Naive thymus-derived CD4-positive, alpha-beta T cell (primary cell): ENCODE measurements at regions not wholly inside any gene's neighbourhood (a gene's known extent, or its start where the extent isn't known, plus 50 kb on each side); places are given as distances from the start of the nearest gene placed in this dataset.

Experiments
- ATAC-seq: fragments of 150-1000 bp; cut with Tn5 transposase; 2 replicates; pipeline ENCODE4 v1.10.0; 2021; ENCODE audit warnings: mild to moderate bottlenecking, moderate library complexity
- CTCF ChIA-PET: fragments of 350-600 bp; sonication (Branson Sonifier 250); formaldehyde crosslinking; loops from one replicate; lab custom pipeline; 2021; ENCODE audit warnings: antibody characterized with exemption; lab: Charles Lee
- POLR2A ChIA-PET: fragments of 350-600 bp; sonication (Branson Sonifier 250); formaldehyde crosslinking; loops from one replicate; lab custom pipeline; 2021; ENCODE audit warnings: antibody characterized with exemption, inconsistent platforms; lab: Charles Lee
- DNase-seq, 9 donors: peaks; one replicate each; pipeline versions ENCODE4 v3.0.0 to v3.0.0-alpha.2; 2020 to 2022; ENCODE audit warnings: mixed read lengths in 1 of 9
- H3K27ac ChIP-seq: one replicate; pipeline ENCODE4 v1.7.0; 2013; ENCODE audit warnings: mild to moderate bottlenecking, low read depth, low read length, moderate library complexity
- H3K27me3 ChIP-seq, 2 donors: one replicate each; pipeline ENCODE4 v1.7.0; 2013; ENCODE audit warnings: low read length in 2 of 2, mild to moderate bottlenecking in 2 of 2, moderate library complexity in 2 of 2; ENCODE audit not compliant: control insufficient read depth in 2 of 2, insufficient read depth in 2 of 2
- H3K36me3 ChIP-seq, 3 experiments: 1 replicate in 2 of 3; 2 replicates in 1 of 3; pipeline ENCODE4 v1.7.0; 2013; ENCODE audit warnings: low read length in 3 of 3, mild to moderate bottlenecking in 3 of 3, moderate library complexity in 1 of 3; ENCODE audit not compliant: insufficient read depth in 3 of 3, control insufficient read depth in 2 of 3
- H3K4me1 ChIP-seq, 2 donors: one replicate each; pipeline ENCODE4 v1.7.0; 2013; ENCODE audit warnings: low read length in 2 of 2, mild to moderate bottlenecking in 2 of 2, moderate library complexity in 1 of 2; ENCODE audit not compliant: control insufficient read depth in 2 of 2, insufficient read depth in 2 of 2
- H3K4me3 ChIP-seq: 2 replicates; pipeline ENCODE4 v1.7.0; 2013; ENCODE audit warnings: mild to moderate bottlenecking, low read length
- H3K9me3 ChIP-seq, 3 experiments: 1 replicate in 2 of 3; 2 replicates in 1 of 3; pipeline ENCODE4 v1.7.0; 2013; ENCODE audit warnings: low read length in 3 of 3; ENCODE audit not compliant: control insufficient read depth in 2 of 3
- H3K27ac Mint-ChIP-seq, 9 donors: one replicate each; pipeline ENCODE4 v1.8.0; 2020 to 2022; ENCODE audit warnings: mixed read lengths in 9 of 9, mild to moderate bottlenecking in 8 of 9, moderate library complexity in 5 of 9, inconsistent platforms in 2 of 9
- H3K27me3 Mint-ChIP-seq, 5 donors: one replicate each; pipeline ENCODE4 v1.8.0; 2021 to 2022; ENCODE audit warnings: mixed read lengths in 5 of 5, mild to moderate bottlenecking in 1 of 5
- H3K36me3 Mint-ChIP-seq, 5 donors: one replicate each; pipeline ENCODE4 v1.8.0; 2020 to 2022; ENCODE audit warnings: mixed read lengths in 5 of 5, mild to moderate bottlenecking in 3 of 5, inconsistent platforms in 1 of 5
- H3K4me1 Mint-ChIP-seq, 7 donors: one replicate each; pipeline ENCODE4 v1.8.0; 2020 to 2022; ENCODE audit warnings: mixed read lengths in 7 of 7, mild to moderate bottlenecking in 3 of 7, inconsistent platforms in 1 of 7
- H3K4me3 Mint-ChIP-seq, 10 donors: one replicate each; pipeline ENCODE4 v1.8.0; 2020 to 2022; ENCODE audit warnings: mild to moderate bottlenecking in 10 of 10, mixed read lengths in 10 of 10, moderate library complexity in 6 of 10, inconsistent platforms in 2 of 10
- H3K9me3 Mint-ChIP-seq, 11 donors: one replicate each; pipeline ENCODE4 v1.8.0; 2020 to 2022; ENCODE audit warnings: mixed read lengths in 11 of 11, mild to moderate bottlenecking in 4 of 11, inconsistent platforms in 1 of 11, moderate library complexity in 1 of 11
- intact Hi-C, 2 donors: fragments of 100-400 bp; cut with micrococcal nuclease; formaldehyde crosslinking; loops; one replicate each; pipeline ENCODE4 v1.15.1; 2023

DNA sequence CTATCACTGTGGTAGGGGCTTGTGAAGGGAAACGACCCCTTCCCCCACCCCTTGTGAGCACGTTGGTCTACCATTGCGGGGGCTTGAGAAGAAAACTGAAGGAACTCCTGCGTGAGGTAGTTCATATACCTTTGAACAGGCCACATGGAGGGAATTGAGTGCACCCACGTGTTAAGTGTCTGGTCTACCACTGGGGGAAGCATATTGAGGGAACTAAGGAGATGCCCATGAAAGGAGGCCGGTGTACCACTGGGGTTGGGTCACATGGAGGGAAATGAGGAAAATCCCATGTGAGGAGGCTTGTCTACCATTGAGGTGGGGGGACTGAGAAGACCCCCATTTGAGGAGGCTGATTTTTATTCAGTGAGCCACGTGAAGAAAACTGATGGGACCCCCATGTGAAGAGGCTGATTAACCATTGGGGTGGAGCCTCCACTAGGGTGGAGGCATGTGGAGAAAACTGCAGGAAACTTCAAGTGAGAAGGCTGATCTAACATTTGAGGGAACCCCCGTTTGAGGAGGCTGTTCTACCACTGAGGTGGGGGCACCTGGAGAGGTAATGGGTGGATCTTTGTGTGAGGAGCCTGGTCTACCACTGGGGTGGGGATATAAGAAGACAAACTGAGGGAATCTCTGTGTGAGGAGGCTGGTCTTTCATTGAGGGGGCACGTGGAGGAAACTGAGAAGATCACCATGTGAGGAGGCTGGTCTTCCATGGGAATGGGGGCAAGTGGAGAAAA is 163.2 kb downstream of the FBLN2 start:
- POLR2A ChIA-PET, result no interaction called here
- Mint-ChIP-seq H3K9me3 (peaks cover 11 to 68% (median 51%) of the 10 kb centered on the region in 11 donors), H3K4me3 (peak overlapping the region in 1 of 10 donors; percentile 10), H3K27me3 (peaks cover 0 to 21% (median 15%) of the 10 kb centered on the region in 5 donors), H3K27ac (no peak overlapping the region), H3K4me1 (no peaks in the 10 kb centered on the region), H3K36me3 (peaks cover 0 to 17% (median 5%) of the 10 kb centered on the region in 5 donors)
- H3K4me1 ChIP-seq, result no peaks in the 10 kb centered on the region
- H3K9me3 ChIP-seq, result peaks cover 0 to 6% (median 0%) of the 10 kb centered on the region in 3 experiments
- H3K4me3 ChIP-seq, result no peak overlapping the region
- H3K36me3 ChIP-seq, result no peaks in the 10 kb centered on the region
- DNase-seq (peak in 1 of 9 donors; percentile 8), ATAC-seq (no peak)
- no peak overlapping the region for H3K27ac ChIP-seq
- CTCF ChIA-PET, result no interaction called here
- intact Hi-C loops, result no loop called here
- no peaks in the 10 kb centered on the region for H3K27me3 ChIP-seq

DNA sequence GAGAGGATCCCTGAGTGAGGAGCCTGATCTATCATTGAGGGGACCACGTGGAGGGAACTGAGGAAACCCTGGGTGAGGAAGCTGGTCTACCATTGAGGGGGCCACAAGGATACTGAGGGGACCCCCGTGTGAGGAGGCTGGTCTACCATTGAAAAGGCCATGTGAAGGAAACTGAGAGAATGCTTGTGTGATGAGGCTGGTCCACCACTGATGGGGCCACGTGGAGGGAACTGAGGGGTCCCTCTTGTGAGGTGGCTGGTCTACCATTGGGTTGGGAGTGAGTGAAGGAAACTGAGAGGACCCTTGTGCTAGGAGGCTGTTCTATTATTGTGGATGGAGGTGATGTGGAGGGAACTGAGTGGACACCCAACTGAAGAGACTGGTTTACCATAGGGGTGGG is 161.3 kb downstream of the FBLN2 start:
- peaks cover 0 to 29% (median 7%) of the 10 kb centered on the region in 5 donors for H3K36me3 Mint-ChIP-seq
- H3K9me3 Mint-ChIP-seq, result peaks cover 11 to 86% (median 62%) of the 10 kb centered on the region in 11 donors
- no peak overlapping the region for H3K27ac ChIP-seq
- ATAC-seq (no peak), DNase-seq (peak in 1 of 9 donors; percentile 7)
- H3K4me1 Mint-ChIP-seq, result no peaks in the 10 kb centered on the region
- peaks cover 0 to 35% (median 21%) of the 10 kb centered on the region in 5 donors for H3K27me3 Mint-ChIP-seq
- ChIA-PET POLR2A (no interaction called here), CTCF (no interaction called here)
- intact Hi-C loops, result no loop called here
- no peaks in the 10 kb centered on the region for H3K4me1 ChIP-seq
- H3K27ac Mint-ChIP-seq, result no peak overlapping the region
- no peak overlapping the region for H3K4me3 ChIP-seq
- peaks cover 0 to 17% (median 0%) of the 10 kb centered on the region in 3 experiments for H3K9me3 ChIP-seq
- no peaks in the 10 kb centered on the region for H3K27me3 ChIP-seq
- H3K36me3 ChIP-seq, result no peaks in the 10 kb centered on the region
- H3K4me3 Mint-ChIP-seq, result no peak overlapping the region

DNA sequence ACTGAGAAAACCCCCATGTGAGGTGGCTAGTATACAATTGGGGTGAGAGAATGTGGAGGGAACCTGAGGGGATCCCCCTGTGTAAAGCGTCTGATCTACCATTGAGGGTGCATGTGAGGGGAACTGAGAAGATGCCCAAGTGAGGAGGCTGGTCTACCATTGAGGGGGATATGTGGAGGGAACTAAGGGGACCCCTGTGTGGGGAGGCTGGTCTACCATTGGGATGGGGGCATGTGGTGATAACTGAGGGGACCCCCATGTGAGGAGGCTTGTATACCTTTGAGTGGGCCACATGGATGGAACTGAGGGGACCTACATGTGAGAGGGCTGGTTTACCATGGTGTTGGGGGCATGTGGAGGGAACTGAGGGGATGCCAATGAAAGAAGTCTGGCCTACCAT is 160.8 kb downstream of the FBLN2 start:
- Mint-ChIP-seq H3K27me3 (peaks cover 0 to 40% (median 26%) of the 10 kb centered on the region in 5 donors), H3K36me3 (peaks cover 0 to 34% (median 8%) of the 10 kb centered on the region in 5 donors), H3K9me3 (peaks cover 11 to 92% (median 63%) of the 10 kb centered on the region in 11 donors), H3K4me1 (no peaks in the 10 kb centered on the region), H3K27ac (no peak overlapping the region), H3K4me3 (no peak overlapping the region)
- H3K27ac ChIP-seq, result no peak overlapping the region
- POLR2A ChIA-PET, result no interaction called here
- H3K36me3 ChIP-seq, result no peaks in the 10 kb centered on the region
- intact Hi-C loops, result no loop called here
- H3K4me3 ChIP-seq, result no peak overlapping the region
- peaks cover 0 to 19% (median 0%) of the 10 kb centered on the region in 3 experiments for H3K9me3 ChIP-seq
- H3K4me1 ChIP-seq, result no peaks in the 10 kb centered on the region
- no peaks in the 10 kb centered on the region for H3K27me3 ChIP-seq
- DNase-seq (peak in 1 of 9 donors; percentile 6), ATAC-seq (no peak)
- CTCF ChIA-PET, result no interaction called here

DNA sequence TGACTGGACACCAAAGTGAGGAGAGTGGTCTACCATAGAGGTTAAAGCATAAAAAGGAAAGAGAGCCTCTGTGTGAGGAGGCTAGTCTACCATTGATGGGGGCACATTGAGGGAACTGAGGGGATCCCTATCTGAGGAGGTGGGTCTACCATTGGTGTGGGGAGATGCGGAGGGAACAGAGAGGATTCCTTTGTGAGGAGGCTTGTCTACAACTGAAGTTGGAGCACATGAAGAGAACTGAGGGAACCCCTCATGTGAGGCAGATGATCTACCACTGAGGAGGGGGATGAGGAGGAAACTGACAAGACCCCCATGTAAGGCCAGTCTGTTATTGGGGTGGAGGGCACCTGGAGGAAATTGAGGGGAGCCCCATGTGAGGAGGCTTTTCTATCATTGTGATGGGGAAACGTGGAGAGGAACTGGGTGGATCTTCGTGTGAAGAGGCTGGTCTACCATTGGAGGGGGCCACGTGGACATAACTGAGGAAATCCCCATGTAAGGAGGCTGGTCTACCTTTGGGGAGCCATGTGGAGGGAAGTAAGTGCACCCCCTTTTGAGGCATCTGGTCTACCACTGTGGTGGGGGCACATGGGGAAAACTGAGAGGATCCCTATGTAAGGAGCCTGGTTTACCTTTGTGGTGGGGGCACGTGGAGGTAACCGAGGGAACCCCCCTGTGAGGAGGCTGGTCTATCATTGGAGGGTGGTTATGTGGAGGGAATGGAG is 160.1 kb downstream of the FBLN2 start:
- DNase-seq, result peak in 1 of 9 donors; percentile 12
- no peak for ATAC-seq
- ChIA-PET POLR2A (no interaction called here), CTCF (no interaction called here)
- intact Hi-C loops, result no loop called here
- H3K4me3 Mint-ChIP-seq, result no peak overlapping the region
- Histone ChIP-seq H3K4me1 (no peaks in the 10 kb centered on the region), H3K36me3 (no peaks in the 10 kb centered on the region), H3K4me3 (no peak overlapping the region), H3K27ac (no peak overlapping the region), H3K27me3 (no peaks in the 10 kb centered on the region), H3K9me3 (peaks cover 0 to 19% (median 0%) of the 10 kb centered on the region in 3 experiments)
- peaks cover 0 to 34% (median 8%) of the 10 kb centered on the region in 5 donors for H3K36me3 Mint-ChIP-seq
- H3K9me3 Mint-ChIP-seq, result peaks cover 11 to 94% (median 60%) of the 10 kb centered on the region in 11 donors
- H3K27me3 Mint-ChIP-seq, result peaks cover 0 to 43% (median 31%) of the 10 kb centered on the region in 5 donors
- H3K27ac Mint-ChIP-seq, result no peak overlapping the region
- H3K4me1 Mint-ChIP-seq, result no peaks in the 10 kb centered on the region

DNA sequence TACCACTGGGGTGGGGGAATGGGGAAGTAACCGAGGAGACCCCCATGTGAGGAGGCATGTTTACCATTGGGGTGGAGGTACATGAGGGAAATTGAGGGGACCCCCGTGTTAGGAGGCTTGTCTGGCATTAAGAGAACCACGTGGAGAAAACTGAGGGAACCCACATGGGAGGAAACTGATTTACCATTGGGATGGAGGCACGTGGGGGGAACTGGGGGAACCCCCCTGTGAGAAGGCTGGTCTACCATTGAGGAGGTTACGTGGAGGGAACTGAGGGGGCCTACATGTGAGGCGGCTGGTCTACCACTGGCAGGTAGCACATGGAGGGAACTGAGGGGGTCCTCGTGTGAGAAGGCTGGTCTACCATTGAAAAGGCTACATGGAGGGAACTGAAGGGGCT is 159.4 kb downstream of the FBLN2 start:
- Mint-ChIP-seq H3K36me3 (peaks cover 0 to 30% (median 8%) of the 10 kb centered on the region in 5 donors), H3K9me3 (peaks cover 11 to 96% (median 60%) of the 10 kb centered on the region in 11 donors), H3K4me1 (no peaks in the 10 kb centered on the region), H3K27me3 (peaks cover 0 to 49% (median 37%) of the 10 kb centered on the region in 5 donors), H3K27ac (no peak overlapping the region), H3K4me3 (no peak overlapping the region)
- CTCF ChIA-PET, result no interaction called here
- Histone ChIP-seq H3K4me3 (no peak overlapping the region), H3K9me3 (peaks cover 0 to 19% (median 0%) of the 10 kb centered on the region in 3 experiments), H3K27me3 (no peaks in the 10 kb centered on the region), H3K27ac (no peak overlapping the region), H3K4me1 (no peaks in the 10 kb centered on the region), H3K36me3 (no peaks in the 10 kb centered on the region)
- peak in 1 of 9 donors; percentile 8 for DNase-seq
- POLR2A ChIA-PET, result no interaction called here
- intact Hi-C loops, result no loop called here
- no peak for ATAC-seq

DNA sequence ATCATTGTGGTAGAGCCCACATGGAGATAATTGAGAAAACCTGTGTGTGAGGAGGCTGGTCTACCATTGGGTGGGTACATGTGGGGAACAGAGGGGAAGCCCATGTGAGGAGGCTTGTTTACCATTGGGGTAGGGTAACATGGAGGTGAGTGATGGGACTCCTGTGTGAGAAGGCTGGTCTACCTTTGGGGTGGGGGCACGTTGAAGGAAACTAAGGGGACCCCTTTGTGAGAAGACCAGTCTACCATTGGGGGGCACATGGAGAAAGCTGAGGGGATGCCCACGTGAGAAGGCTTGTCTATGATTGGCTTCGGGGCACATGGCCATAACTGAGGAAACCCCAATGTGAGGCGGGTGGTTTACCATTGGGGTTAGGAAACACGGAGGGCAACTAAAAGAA is 158.5 kb downstream of the FBLN2 start:
- intact Hi-C loops, result no loop called here
- CTCF ChIA-PET, result no interaction called here

More for the DNA sequence above, 158.5 kb downstream of the FBLN2 start:
- Mint-ChIP-seq H3K4me3 (no peak overlapping the region), H3K27me3 (peaks cover 0 to 57% (median 44%) of the 10 kb centered on the region in 5 donors), H3K9me3 (peaks cover 11 to 89% (median 60%) of the 10 kb centered on the region in 11 donors), H3K4me1 (peaks cover 0 to 6% (median 0%) of the 10 kb centered on the region in 7 donors), H3K36me3 (peaks cover 0 to 28% (median 8%) of the 10 kb centered on the region in 5 donors), H3K27ac (no peak overlapping the region)
- no peaks in the 10 kb centered on the region for H3K27me3 ChIP-seq
- no peak for DNase-seq
- no peak overlapping the region for H3K27ac ChIP-seq
- no peak overlapping the region for H3K4me3 ChIP-seq
- H3K36me3 ChIP-seq, result no peaks in the 10 kb centered on the region
- no peak for ATAC-seq
- peaks cover 0 to 19% (median 0%) of the 10 kb centered on the region in 3 experiments for H3K9me3 ChIP-seq
- POLR2A ChIA-PET, result no interaction called here
- H3K4me1 ChIP-seq, result no peaks in the 10 kb centered on the region
